Panc1 (cell line): ENCODE measurements at regions not wholly inside any gene's neighbourhood (a gene's known extent, or its start where the extent isn't known, plus 50 kb on each side); places are given as distances from the start of the nearest gene placed in this dataset.

ENCODE experiments used
- POLR2AphosphoS5 ChIP-seq: IDR thresholded peaks from 2 replicates; pipeline ENCODE4 v1.6.1; 2012; ENCODE audit warnings: mild to moderate bottlenecking, low read depth, low read length, moderate library complexity
- TF ChIP-seq, protein P1 (sequence below): fragments of 450-650 bp; IDR thresholded peaks from 2 replicates; pipeline ENCODE4 v1.5.1; 2017; ENCODE audit warnings: mild to moderate bottlenecking
- TF ChIP-seq, protein P2 (sequence below), 2 experiments: IDR thresholded peaks; 2 replicates each; pipeline ENCODE4 v1.6.1; 2011 to 2012; ENCODE audit warnings: low read depth in 2 of 2, control low read depth in 1 of 2, low read length in 1 of 2, mild to moderate bottlenecking in 1 of 2, moderate library complexity in 1 of 2; ENCODE audit not compliant: insufficient read depth in 1 of 2

DNA sequence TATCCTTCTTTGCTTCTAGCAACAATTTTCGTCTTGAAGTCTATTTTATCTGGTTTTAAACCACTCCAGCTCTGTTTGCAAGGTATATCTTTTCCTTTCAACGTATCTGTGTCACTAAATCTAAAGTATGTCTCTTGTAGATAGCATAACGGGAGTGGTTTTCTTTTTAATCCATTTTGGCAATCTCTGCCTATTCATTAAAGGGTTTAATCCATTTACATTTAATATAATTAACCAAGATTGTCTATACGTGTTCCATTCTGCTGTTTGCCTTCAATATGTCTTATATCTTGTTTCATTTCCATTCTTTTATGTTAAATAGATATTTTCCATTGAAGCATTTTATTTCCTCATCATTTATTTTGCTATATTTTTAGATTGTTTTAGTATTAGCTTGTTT, 587.9 kb downstream of the C6orf118 start:
- TF ChIP-seq, protein P1, sequence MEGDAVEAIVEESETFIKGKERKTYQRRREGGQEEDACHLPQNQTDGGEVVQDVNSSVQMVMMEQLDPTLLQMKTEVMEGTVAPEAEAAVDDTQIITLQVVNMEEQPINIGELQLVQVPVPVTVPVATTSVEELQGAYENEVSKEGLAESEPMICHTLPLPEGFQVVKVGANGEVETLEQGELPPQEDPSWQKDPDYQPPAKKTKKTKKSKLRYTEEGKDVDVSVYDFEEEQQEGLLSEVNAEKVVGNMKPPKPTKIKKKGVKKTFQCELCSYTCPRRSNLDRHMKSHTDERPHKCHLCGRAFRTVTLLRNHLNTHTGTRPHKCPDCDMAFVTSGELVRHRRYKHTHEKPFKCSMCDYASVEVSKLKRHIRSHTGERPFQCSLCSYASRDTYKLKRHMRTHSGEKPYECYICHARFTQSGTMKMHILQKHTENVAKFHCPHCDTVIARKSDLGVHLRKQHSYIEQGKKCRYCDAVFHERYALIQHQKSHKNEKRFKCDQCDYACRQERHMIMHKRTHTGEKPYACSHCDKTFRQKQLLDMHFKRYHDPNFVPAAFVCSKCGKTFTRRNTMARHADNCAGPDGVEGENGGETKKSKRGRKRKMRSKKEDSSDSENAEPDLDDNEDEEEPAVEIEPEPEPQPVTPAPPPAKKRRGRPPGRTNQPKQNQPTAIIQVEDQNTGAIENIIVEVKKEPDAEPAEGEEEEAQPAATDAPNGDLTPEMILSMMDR = no peak
- TF ChIP-seq, protein P2, sequence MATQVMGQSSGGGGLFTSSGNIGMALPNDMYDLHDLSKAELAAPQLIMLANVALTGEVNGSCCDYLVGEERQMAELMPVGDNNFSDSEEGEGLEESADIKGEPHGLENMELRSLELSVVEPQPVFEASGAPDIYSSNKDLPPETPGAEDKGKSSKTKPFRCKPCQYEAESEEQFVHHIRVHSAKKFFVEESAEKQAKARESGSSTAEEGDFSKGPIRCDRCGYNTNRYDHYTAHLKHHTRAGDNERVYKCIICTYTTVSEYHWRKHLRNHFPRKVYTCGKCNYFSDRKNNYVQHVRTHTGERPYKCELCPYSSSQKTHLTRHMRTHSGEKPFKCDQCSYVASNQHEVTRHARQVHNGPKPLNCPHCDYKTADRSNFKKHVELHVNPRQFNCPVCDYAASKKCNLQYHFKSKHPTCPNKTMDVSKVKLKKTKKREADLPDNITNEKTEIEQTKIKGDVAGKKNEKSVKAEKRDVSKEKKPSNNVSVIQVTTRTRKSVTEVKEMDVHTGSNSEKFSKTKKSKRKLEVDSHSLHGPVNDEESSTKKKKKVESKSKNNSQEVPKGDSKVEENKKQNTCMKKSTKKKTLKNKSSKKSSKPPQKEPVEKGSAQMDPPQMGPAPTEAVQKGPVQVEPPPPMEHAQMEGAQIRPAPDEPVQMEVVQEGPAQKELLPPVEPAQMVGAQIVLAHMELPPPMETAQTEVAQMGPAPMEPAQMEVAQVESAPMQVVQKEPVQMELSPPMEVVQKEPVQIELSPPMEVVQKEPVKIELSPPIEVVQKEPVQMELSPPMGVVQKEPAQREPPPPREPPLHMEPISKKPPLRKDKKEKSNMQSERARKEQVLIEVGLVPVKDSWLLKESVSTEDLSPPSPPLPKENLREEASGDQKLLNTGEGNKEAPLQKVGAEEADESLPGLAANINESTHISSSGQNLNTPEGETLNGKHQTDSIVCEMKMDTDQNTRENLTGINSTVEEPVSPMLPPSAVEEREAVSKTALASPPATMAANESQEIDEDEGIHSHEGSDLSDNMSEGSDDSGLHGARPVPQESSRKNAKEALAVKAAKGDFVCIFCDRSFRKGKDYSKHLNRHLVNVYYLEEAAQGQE (IDR thresholded peaks at IDR 0.05; ENCODE audit: insufficient read depth in 1 of 2, low read depth in 2 of 2, low read length in 1 of 2) = no peak
- TF ChIP-seq POLR2AphosphoS5 = no peak
